ENCODE measurements at regions not wholly inside any gene's neighbourhood (a gene's known extent, or its start where the extent isn't known, plus 50 kb on each side); places are given as distances from the start of the nearest gene placed in this dataset.

DNA sequence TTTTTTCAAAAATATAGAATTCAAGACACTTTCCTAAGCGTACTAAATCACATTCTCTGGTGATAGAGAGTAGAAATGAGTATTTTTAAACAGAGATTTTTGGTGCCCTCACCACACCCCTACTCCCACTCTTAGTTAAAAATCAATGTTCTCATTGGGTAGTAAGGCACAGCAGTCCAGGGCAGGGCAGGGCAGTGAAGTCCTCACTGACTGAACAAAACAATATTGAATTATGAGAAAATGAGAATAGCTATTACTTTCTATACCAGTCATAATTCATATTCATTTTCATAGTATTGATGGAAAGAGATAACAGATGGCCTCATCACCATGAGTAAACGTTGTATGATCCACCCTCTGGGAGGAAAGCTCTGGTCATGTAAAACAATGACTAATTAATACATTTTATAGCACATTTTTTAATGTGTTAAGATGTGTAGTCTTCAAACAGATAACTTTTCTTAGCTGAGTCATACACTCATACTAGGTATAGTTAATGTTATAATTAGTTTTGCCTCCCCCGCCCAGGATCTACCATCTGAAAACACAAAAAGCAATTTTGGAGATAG, 686.1 kb downstream of the KCNJ3 start:
- no peak for DNase-seq (ENCODE audit: low read depth)

DNA sequence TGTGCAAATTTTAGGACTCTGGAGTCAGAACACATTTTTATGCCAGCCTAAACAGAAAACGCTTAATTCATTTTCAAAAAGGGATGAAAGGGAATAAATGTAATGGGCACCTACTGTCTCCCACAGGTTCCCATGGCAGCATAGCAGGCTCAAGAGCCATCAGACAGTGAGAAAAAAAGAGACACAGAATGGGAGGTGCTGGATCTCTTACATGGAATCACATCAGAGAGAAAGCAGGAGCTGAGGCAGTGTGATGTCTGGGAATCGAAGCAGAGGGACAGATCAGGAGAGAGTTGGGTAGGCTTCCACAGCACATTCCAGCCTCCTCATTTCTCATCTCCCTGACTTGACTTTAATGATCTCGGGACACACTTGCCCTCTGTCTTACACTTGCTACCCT, 684.3 kb downstream of the KCNJ3 start:
- DNase-seq (ENCODE audit: low read depth), result no peak

DNA sequence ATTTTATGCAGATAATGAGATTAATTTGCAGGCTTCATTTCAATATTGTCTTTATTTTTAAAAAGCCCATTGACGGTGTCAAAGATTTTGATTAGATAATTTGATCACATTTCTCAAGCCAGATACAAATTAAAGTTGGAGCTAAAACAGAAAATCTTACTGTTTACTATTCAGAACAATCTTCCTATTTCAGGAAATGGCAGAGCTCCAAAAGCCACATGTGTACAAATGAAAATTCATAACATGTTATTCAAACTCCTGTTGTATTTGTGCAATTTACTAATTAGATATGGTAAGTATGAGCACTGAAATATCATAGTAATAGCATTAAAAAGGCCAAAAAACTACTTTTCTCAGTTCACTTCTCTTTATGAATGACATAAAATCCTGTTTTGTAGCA, 682.9 kb downstream of the KCNJ3 start:
- no peak for DNase-seq (ENCODE audit: low read depth)

DNA sequence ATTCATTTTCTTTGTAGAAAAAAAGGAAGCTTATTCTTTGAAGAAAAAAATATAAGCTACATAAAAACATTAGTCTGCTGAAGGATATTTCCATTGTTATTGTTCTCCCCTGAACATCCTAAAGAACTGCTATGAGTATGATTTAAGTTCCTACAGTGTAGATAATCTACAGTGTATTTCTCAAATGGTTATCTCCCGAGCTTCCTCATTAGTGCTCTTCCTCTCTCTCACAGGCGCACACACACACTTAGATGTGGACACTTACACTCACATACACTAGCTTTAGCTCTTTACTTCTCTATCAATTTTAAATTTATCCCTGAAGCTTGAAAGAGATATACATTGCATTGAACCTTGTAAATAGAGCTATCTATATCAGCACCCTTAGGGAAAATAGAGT, 681.0 kb downstream of the KCNJ3 start:
- DNase-seq (ENCODE audit: low read depth), result no peak

DNA sequence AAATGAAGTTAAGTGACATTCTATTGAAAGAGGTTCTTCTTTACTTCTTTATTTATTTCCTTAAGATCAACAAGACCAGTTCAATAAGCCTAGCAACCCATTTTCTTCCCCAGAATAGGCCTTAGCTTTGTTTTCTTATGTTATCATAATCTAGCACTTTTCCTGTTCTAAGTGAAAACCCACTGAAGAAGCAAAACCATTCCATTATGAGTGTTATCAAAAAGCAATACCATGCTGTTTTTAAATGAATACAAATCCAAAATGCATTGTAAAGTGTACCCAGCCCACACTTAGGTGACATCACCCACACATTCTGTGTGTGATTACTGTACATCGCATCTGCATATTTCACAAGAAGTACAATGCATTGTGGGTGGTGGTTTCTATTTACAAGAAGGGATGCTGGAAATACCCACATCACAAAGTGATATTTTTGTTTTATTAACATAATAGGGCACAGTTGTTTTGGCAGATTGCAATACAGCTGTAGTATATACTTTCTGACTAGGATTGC, 679.5 kb downstream of the KCNJ3 start:
- no peak for DNase-seq (ENCODE audit: low read depth)

DNA sequence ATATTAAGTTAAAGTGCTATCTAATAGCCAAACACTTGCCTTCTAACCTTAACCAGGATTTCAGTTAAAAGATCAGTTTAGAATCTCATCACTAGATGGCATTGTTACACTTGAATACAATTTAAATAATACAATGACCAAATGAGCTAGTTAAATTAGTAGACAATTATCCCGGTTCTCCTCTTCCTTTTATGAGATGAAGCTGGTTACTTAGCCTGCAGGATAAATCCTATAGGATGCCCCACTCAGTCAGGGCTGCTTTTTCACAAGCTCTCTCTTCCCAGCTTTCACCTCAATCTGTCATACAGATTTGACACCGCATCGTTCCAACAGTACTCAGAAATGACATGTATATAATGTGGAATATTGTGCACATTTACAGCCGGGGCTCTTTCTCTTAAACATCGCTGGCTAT, 678.8 kb downstream of the KCNJ3 start:
- DNase-seq (ENCODE audit: low read depth), result no peak

DNA sequence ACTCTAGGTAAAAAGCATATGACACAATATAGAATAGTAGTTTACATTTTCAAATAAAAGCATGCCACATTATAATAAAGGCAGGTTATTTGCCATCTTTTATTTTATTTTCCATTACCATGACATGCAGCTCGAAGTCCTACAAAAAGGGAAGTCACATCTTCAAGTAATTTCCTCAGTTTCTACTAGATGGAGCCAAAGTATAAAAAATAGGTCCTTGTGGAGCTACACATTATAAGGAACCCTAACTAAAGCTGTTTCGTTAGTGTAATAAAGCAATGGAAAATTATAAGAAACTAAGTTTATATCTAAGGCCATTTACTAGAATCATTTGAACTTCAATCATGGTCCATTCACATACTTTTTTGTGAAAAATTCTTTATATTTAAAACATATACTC, 674.5 kb downstream of the KCNJ3 start:
- no peak for DNase-seq (ENCODE audit: low read depth)

DNA sequence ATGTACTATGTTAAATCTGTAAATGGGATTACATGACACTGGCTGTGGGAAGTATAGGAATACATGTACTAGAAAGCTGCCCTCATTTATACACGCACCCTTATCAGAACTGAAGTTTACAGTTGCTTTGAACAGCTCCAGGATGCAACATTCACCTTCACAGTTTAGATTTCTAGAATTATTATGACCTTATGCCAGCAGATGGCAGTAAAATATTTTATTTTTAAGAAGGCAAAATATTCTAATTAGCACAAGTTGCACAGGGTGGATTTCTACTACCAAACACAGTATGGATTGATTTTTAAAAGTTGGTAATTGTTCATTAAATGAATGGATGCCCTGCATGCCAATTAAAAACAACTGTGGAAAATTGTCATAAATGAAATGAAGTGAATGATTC, 670.4 kb downstream of the KCNJ3 start:
- DNase-seq (ENCODE audit: low read depth), result no peak

DNA sequence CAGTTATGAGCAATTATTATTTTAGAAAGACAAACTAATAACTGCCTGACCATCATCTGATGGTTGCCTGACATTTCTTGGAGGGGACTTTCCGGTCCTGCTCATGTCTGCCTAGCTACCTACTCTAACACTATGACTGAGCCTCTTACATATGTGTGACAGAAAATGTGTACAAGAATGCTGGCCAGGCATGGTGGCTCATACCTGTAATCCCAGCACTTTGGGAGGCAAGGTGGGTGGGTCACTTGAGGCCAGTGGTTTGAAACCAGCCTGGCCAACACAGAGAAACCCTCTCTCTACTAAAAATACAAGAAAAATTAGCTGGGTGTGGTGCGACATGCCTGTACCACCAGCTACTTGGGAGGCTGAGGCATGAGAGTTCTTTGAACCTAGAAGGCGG, 666.3 kb downstream of the KCNJ3 start:
- no peak for DNase-seq (ENCODE audit: low read depth)

DNA sequence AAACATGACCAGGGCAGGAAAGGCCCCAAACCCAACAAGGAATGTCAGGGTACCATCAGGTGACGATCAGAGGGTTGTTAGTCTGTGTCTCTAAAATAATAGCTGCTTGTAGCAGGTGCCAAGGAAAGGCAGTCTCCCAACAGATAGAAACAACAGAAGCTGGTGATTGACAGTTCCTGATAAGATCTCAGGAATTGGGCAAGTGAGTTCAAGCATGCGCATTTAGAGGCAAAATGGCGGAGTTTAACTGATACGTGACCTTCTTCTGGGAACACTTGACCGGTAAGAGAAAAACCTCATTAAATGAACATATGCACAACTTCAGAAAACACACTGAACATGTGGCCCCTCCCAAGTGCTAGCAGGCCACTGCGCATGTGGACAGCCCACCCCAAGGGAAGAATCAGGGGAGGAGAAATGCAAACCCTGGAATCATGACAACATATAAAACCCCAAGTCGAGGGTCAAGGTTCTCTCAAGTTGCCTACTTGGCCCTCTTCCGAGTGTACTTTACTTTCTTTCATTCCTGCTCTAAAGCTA, 664.9 kb downstream of the KCNJ3 start:
- no peak for DNase-seq (ENCODE audit: low read depth)

DNA sequence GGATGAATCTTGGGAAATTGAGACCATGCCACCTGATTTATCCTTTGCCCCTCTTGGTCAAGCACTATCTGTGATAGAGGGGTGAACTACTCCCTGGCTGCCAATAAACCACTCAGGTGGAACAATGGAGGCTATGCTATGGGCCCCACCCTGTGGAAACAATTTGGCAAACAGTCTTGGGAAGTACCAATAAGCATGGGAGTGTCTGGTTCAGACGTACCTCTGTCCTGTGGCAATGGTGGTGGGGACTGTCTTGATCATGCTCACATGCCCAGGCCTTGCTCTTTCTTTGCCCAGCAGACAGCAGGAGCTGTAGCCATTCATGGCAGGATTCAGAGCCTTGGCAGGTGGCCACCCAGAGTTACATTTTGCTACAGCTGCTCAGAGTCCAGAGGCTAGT, 658.7 kb downstream of the KCNJ3 start:
- DNase-seq (ENCODE audit: low read depth), result no peak

DNA sequence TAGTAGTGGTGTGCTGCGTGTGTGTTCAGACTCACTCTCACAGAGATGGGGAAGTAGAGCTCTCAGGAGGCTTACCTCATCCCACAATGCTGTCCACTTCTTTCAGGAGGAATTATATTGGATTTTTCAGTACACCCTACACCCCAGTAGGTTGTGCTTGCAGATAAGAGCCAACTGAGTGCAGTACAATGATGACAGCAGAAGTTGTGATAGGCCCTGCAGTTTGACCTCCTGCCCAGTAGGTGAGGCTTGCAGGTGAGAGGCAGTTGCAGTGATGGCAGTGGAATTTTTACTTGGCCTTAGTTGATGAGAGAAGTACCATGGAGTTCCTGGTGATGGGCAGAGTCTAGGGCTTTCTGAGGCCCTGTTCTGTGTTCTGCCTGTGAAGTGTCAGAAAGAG, 657.8 kb downstream of the KCNJ3 start:
- DNase-seq (ENCODE audit: low read depth), result no peak

DNA sequence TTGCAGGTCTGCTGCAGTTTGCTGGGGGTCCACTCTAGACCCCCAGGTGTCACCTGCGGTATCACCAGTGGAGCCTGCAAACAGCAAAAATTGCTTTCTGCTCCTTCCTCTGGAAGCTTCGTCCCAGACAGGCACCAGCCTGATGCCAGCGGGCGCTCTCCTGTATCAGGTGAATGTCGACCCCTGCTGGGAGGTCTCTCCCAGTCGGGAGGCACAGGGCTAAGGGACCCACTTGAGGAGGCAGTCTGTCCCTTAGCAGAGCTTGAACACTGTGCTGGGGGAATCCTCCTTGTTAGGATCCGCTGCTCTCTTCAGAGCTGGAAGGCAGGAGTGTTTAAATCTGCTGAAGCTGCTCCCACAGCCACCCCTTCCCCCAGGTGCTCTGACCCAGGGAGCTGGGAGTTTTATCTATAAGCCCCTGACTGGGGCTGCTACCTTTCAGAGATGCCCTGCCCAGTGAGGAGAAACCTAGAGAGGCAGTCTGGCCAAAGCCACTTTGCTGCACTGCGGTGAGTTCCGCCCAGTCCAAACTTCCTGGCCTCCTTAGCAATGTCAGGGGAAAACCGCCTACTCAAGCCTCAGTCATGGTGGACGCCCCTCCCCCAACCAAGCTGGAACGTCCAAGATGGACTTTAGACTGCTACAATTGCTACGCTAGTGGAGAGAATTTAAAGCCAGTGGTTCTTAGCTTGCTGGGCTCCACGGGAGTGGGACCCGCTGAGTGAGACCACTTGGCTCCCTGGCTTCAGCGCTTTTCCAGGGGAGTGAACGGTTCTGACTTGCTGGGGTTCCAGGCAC, 652.5 kb downstream of the KCNJ3 start:
- DNase-seq (ENCODE audit: low read depth), result no peak

DNA sequence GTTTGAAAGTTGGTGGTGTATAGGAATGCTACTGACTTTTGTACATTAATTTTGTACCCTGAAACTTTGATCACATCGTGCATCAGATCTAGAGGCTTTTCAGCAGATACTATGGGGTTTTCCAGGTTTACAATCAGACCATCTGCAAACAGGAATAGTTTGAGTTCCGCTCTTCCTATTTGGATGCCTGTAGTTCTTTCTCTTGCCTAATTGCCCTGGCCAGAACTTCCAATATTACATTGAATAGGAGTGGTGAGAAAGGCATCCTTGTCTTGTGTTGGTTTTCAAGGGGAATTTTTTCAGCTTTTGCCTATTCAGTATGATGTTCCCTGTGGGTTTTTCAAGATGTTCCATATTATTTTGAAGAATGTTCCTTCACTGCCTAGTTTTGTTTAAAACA, 633.5 kb downstream of the KCNJ3 start:
- DNase-seq (ENCODE audit: low read depth), result no peak

DNA sequence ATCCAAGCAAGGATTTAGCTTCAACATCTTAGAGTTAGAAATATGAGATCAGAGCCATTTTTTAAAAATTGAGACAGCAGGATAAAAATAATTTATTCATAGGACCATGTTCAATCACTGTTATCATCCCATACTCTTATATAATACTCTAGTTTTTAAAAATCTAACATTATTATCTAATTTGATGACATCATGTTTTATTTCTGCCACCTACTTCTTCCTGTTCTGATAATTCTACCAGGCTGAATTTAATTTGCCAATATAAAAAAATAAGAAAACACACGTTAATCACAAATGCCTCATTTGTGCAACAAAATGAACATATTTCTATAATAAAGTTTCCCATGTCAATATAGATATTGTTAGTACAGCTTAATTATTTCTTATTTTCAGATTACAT, 621.7 kb downstream of the KCNJ3 start:
- DNase-seq (ENCODE audit: low read depth), result no peak

DNA sequence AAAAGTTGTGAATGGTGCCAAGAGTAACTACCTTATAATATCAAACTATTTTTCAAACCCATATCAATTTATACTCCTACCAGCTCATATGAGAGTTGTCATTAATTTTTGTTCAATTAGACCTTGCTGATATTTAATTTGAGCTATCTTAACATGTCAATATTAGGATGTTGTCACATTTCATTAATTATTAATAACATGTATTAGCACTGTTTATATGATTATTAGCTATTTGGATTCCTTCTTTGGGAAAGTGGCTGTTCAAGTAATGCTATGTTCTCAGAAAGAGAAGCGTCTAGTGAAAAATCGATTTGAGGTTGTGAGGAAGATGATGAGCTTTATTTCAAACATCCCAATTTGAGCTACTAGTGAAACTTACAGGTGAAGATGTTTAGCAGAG, 620.2 kb downstream of the KCNJ3 start:
- no peak for DNase-seq (ENCODE audit: low read depth)

DNA sequence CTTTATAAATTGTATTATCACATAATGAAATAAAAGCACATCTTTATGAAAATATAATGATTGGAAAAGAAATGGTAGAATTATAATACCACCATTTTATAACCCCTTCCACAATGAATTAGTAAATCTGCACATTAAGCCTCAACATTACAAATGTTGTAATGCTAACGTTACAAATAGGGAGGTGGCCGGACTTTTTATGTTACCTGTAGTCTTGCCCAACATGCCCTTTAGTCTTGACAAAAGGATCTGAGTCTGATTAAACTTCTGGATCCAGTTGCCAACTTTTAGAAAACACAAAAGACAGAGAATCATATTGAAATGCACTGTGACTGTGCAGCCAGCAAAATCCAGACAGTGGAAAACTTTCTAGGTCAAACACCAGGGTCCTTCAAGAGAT, 617.3 kb downstream of the KCNJ3 start:
- no peak for DNase-seq (ENCODE audit: low read depth)

DNA sequence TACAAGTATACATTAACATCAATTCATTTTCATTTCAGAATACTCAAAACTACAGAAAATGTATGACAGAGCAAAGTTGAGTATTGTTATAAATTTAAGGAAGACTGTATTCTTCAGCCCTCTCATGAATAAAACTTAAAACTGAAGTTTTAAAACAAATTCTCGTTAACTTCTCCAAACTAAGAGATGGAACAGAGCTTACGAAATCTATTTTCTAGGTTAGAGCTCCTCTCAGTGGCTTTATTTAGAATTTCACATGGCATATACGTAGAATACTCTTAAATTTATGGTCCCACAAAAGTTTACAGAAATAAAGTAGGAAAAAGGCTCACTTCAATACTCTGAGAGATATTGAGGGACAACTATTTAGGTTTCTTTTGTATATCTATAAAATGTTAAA, 612.1 kb downstream of the KCNJ3 start:
- DNase-seq (ENCODE audit: low read depth), result peak; percentile 1

DNA sequence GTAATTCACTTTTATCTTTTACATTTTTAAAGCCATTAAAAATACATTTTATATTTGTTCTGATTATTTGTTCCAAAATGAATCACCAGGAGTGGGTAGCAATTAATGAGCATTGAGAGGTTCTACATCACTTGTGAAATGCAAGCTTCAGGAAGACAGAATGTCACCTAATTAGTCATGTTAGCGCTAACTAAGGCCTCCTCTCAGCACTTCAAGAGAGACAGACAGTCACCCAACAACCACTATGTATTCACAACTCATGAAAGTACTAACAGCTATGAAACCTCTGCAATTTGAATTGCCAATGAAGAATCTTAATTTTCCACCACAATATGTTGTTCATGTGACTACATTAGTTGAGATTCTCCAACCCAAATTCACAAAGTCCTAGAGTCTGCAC, 611.0 kb downstream of the KCNJ3 start:
- DNase-seq (ENCODE audit: low read depth), result no peak

DNA sequence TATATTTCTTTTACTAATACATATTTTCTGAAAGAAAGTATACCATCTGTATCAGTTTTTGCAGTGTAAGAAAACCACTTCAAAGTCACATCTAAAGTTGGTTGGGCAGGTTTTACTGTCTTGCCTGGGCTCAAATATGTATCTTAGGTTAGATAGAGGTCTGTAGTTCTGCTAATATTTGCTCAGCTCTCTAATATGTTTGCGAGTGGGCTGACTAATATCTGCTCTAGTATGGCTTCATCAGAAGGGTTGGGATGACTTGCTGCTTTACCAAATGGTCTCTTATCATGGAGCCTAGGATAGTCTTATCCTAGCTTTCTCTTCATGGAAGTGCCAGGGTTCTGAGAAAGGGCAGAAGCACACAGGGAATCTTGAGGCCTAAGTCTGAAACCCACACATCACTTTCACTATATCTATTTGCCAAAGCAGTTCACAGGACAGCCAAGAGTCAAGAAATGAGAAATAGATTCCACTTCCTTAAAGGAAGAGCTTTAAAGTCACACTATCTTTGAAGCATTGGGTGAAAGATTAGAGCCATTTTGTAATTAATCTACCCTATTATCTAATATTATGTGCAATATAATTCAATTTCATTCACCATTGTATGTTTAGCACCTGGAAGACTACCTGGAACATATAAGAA, 610.0 kb downstream of the KCNJ3 start:
- DNase-seq (ENCODE audit: low read depth), result no peak

DNA sequence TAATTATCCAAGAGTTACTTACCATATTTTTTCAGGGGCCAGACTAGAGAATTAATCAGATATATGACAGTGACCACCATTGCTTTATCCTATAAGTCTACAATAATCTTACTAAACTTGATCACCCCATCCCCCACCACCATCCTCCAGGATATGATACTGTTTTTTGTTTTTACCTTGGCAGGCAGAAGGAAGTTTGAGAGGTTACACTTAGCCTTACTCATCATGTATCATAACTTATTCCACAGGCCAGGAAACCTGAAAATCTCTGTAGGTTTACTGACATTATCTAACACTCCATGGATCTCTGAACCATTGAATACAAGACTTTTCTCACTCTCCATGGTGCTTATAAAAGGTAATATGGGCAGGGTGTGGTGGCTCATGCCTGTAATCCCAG, 602.7 kb downstream of the KCNJ3 start:
- no peak for DNase-seq (ENCODE audit: low read depth)

DNA sequence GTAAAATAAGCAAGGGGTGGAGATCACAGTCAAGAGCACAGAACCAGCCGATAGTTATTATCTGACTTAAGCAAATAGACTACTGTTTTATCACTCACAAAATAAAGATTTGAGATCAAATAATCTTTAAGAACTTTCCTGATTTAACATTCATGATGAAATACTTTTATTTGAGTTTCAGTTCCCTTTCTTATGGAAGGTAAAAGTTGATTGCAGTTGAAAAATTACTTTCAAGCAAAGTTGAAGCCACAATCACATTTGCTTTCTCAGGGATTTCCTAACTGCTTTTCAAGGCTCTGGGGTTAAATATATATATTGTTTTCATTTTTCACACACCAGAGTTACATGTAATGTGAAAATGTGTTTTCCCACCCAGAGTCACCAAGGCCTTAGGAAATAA, 599.5 kb downstream of the KCNJ3 start:
- DNase-seq (ENCODE audit: low read depth), result no peak

DNA sequence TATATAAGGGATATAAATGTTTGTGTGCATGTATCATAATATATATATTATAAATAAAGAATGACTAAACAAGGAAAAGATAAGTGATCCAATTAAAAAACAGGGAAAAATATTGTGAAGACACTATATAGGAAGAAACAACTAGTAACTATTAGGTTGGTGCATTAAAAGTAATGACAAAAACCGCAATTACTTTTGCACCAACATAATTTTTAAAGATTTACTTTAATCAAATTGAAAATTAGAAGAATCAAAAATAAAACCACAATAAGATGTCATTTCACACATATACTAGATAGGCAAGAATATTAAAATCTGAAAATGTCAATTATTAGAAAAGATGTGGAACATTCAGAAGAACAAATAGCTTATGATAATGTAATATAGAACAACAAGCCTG, 595.9 kb downstream of the KCNJ3 start:
- DNase-seq (ENCODE audit: low read depth), result no peak

All from HS-27A (cell line).